T-helper 9 cell (primary cell): ENCODE measurements at regions not wholly inside any gene's neighbourhood (a gene's known extent, or its start where the extent isn't known, plus 50 kb on each side); places are given as distances from the start of the nearest gene placed in this dataset.

Experiments used
- DNase-seq: peaks from one replicate; pipeline ENCODE4 v3.0.0-alpha.2; 2020

DNA sequence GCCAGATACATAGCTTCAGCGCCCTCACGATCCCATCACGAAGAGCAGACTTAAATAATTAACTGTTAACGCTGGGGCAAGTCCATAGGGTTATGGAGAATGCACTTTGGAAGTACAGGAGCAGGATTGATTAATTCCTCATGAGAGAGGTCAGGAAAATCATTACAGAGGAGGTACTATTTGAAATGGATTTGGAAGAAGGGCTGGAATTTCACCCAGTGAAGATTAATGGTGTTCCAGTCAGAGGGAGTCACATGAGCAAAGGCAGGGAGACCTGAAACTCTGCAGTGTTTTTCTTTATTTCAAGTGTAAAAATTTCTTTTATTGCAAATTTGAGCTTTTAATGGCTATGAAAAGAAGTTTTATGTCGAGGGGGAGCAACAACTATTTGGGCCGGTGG is 329.8 kb upstream of the GRM7 start:
- no peak for DNase-seq

GRCh38 chr3:6532101-6532500 is 328.8 kb upstream of the GRM7 start:
- no peak for DNase-seq

DNA sequence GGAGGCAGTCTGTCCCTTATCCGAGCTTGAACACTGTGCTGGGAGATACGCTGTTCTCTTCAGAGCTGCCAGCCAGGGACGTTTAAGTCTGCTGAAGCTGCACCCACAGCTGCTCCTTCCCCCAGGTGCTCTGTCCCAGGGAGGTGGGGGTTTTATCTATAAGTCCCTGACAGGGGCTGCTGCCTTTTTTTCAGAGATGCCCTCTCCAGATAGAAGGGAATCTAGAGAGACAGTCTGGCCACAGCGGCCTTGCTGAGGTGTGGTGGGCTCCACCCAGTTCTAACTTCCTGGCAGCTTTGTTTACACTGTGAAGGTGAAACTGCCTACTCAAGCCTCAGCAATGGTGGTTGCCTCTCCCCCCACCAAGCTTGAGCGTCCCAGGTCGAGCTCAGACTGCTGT is 319.9 kb upstream of the GRM7 start:
- no peak for DNase-seq

- DNase-seq = no peak
Measured at GRCh38 chr3:6542795-6543194, 318.1 kb upstream of the GRM7 start.

DNA sequence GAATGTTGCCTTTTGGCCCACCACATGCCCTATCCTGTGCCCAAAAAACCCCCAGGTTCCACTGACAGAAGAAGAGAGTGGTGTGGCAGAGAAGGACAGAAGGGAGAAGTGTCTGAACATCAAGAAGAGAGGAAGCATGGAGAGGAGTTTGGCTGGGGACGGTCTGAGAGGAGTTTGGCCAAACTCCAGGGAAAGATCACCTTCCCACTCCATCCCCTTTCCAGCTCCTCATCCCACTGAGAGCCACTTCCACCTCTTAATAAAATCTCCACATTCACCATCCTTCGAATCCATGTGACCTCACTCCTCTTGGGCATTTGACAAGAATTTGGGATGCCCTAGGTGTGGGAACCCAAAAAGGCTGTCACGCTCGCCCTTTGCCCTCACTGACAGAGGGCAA is 311.6 kb upstream of the GRM7 start:
- DNase-seq = no peak

DNA sequence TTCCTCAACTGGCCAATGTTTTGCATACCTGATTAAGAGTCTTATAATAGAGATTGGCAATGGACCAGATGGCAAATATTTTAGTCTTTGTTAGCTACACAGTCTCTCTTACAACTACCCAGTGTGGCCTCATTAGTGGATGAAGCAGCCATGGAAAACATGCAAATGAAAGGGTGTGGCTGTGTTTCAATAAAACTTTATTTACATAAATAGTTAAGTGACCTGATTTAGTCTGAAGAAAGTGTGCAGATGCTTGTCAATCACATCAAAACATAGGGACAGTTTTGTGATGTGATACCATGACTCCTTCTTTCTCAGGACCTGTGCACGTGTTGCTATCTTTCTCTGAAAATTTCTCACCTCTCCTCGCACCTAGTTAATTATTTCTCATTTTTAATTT is 309.8 kb upstream of the GRM7 start:
- no peak for DNase-seq

DNA sequence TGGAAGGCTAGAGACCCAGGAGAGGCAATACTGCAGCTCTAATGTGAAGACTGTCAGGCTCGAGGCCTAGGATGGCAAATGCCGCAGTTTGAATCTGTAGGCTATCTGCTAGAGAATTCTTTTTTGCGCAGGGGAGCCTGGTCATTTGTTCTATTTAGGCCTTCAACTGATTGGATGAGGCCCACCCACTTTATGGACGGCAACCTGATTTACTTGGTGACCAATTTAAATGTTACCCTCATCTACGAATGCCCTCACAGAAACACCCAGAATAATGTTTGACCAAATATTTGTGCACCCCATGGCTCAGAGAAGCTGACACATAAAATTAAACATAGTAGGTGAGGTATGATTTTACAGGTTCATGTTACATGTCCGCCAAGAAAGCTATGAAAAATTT is 300.7 kb upstream of the GRM7 start:
- DNase-seq = no peak

DNA sequence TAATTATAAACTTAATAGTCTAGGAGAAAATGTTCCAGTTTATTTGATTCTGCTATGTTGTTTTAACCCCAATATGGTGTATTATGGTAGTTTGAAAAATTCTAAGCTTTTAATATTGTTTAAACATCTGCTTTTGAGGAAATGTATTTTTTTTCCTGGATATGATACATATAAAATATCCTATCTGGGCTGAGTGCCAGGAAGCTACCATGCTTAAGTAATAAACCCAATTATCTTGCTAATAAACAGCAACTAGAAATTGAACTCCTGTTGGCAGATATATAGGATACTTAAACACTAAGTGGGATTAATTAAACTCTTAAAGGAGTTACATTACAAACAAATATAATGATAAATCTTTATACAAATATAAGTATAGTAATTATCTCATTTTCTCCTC is 293.7 kb upstream of the GRM7 start:
- no peak for DNase-seq

DNA sequence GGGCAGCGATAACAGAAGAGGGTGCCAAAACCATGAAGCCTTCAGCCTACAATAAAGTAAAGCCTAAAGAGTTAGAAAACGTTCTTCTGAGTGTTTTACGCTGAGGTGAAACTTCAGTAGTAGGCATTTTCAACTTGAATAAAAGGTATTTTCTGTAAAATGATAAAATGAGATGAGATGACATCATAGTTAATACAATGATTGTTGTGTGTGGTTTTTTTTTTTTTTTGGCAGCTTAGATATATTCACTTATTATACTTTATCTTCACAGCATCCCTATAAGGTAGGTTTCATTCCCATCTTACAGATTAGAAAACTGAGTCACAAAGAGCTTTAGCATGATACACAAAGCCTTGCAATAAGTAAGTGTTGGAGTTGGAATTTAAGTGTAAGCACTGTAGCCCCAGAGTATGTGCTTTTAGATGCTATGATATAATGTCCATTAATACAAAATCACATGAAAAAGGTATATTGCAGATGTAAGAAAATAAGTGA is 291.9 kb upstream of the GRM7 start:
- DNase-seq = no peak

GRCh38 chr3:6571448-6571847 is 289.5 kb upstream of the GRM7 start:
- no peak for DNase-seq

DNA sequence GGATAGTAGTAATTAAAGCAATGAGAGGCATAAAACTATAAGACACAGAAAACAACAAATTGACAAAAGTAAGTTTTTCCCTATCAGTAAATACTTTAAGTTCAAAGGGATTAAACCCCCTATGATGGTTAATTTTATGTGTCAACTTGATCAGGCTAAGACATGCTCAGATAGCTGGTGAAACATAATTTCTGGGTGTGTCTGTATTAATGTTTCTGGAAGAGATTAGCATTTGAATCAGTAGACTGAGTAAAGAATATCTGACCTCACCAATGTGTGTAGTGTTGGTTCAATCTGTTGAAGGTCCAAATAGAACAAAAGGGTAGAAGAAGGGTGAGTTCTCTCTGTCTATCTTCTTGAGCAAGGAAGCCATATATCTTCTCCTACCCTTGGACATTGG is 283.3 kb upstream of the GRM7 start:
- no peak for DNase-seq

DNA sequence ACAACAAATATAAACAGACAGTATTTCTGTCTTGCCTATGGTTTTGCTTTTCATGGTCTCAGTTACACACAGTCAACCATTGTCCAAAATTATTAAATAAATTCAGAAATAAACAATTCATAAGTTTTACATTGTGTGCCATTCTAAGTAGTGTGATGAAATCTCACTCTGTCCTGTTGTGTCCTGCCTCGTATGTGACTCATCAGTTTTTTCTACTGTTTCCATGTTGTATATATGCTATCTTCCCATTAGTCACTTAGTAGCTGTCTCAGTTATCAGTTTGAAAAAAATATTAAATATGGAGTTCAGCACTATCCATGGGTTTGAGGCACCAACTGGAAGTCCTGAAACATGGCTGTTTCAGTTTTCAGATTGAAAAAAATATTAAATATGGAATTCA is 282.4 kb upstream of the GRM7 start:
- DNase-seq = no peak

GRCh38 chr3:6580808-6581207 is 280.1 kb upstream of the GRM7 start:
- DNase-seq = no peak

DNA sequence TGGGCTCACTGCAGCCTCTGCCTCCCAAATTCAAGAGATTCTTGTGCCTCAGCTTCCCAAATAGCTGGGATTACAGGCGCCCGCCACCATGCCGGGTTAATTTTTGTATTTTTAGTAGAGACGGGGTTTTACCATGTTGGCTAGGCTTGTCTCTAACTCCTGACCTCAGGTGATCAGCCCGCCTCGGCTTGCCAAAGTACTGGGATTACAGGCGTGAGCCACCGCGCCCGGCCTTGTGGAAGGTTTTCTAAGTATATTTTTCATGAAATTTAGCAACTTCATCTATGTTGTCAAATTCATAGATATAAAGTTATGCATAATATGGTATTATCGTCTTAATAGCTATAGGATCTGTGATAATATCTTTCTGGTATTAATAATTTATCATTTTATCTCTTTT is 275.6 kb upstream of the GRM7 start:
- no peak for DNase-seq

DNA sequence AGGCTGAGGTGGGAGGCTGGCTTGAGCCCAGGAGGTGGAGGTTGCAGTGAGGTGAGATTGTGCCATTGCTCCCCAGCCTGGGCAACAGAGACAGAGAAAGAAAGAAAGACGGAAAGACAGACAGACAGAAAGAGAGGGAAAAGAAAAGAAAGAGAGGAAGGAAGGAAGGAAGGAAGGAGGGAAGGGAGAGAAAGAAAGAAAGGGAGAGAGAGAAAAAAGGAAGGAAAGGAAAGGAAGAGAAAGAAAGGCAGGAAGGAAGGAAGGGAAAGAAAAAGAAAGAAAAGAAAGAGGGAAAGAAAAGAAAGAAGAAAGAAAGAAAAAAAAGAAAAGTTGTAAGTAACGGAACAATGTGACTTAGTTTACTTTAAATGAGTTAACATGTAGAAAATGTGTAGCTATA is 260.7 kb upstream of the GRM7 start:
- DNase-seq = no peak

- DNase-seq = no peak
Measured at GRCh38 chr3:6601374-6601773, 259.5 kb upstream of the GRM7 start.

DNA sequence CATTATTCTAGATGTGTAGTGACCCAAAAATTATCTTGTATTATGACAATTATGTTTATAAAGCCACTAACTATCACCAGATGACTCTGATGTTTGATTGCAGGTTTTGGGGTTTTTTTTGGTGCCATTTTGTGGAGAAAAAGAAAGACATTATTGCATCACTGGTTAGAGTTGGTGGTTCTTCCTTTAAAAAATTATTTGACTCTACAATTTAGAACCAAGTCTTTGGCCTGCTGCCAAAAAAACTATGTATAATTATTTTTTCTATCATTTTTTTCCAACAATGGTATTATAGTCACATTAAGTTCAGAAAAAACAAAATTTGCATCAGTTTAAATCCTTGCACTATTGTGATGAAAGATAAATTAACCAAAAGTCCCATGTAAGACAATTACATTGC is 258.6 kb upstream of the GRM7 start:
- DNase-seq = no peak

DNA sequence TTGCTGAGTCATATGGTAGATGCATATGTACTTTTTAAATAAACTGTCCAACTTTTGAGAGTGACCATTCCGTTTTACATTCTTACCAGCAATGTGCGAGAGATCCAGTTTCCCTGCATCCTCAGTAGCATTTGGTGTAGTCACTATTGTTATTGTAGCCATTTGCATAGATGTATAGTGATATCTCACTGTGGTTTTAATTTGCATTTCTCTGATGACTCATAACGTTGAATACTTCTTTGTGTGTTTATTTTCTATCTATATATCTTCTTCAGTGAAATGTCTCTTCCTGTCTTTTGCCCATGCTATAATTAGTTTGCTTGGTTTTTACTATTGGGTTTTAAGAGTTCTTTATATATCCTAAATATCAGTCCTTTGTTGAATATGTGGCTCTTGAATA is 255.7 kb upstream of the GRM7 start:
- no peak for DNase-seq

- DNase-seq = no peak
Measured at GRCh38 chr3:6608843-6609242, 252.1 kb upstream of the GRM7 start.

DNA sequence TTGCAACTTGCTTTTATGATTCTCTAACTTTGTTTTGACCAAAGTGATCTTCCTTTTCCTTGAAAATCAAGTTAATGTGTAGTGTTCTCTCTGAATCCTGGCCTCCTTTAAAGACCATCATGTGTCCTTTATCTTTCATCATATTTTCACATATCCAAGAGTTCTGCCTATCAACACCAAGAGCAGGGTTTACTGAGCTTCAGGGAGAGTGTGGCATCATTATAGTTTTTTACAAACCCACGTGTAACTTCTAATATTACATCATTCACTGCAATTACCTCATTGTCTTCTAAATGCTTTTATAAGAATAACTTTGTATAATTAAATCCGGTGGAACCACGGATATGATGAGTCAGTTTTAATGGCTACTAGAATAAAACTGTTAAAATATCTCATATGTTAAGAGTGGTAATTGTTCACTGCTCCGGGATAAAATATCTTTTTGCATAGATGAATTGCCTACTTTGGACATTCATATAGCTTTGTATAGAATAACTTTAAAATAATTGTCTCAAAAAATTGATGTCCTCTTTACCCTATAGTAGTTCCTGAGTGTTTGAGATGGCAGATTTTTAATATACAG is 248.8 kb upstream of the GRM7 start:
- no peak for DNase-seq

DNA sequence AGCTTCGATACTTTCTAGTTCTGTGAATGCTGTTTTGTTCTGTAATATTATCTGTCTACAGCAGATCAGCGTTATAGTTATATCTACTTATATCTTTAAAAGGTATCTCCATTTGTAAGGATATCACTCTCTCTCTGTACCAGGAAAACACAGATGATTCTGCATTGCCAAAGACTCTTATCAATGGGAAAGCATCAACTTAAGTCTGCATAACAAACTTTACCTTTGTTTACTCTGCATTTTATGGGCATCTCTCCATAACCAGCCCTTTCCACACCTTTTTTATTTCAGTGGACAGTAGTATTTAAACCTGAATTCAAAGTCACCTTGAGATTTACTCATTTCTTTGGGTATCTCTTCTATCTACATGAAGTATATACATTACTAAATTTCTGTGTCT is 238.7 kb upstream of the GRM7 start:
- no peak for DNase-seq

- DNase-seq = no peak
Measured at GRCh38 chr3:6622712-6623111, 238.2 kb upstream of the GRM7 start.

GRCh38 chr3:6631376-6631775 is 229.5 kb upstream of the GRM7 start:
- DNase-seq = no peak

- no peak for DNase-seq
Measured at GRCh38 chr3:6640907-6641306, 220.0 kb upstream of the GRM7 start.

GRCh38 chr3:6644070-6644929 is 216.6 kb upstream of the GRM7 start:
- no peak for DNase-seq
